ENCODE measurements at regions not wholly inside any gene's neighbourhood (a gene's known extent, or its start where the extent isn't known, plus 50 kb on each side); places are given as distances from the start of the nearest gene placed in this dataset.

- H3K36me3 Mint-ChIP-seq (ENCODE audit: insufficient read depth, unreplicated experiment) = no peaks in the 10 kb centered on the region
- ChIA-PET POLR2A (no interaction called here), CTCF (no interaction called here)
- no peak for DNase-seq
- Histone ChIP-seq H3K36me3 (ENCODE audit: control insufficient read depth, insufficient read depth, low read length) (no peaks in the 10 kb centered on the region), H3K4me1 (no peaks in the 10 kb centered on the region), H3K27me3 (replicated peaks; ENCODE audit: control insufficient read depth, insufficient read depth, low read length) (peaks cover 1% of the 10 kb centered on the region), H3K9me3 (no peaks in the 10 kb centered on the region), H3K4me3 (ENCODE audit: low read depth, low read length) (no peak overlapping the region)
- H3K9me3 Mint-ChIP-seq (ENCODE audit: unreplicated experiment) = no peaks in the 10 kb centered on the region
- BruUV-seq (replicated peaks) = no TSS peak
- peaks cover 24% of the 10 kb centered on the region for H3K27me3 Mint-ChIP-seq (ENCODE audit: insufficient read depth, unreplicated experiment)
- no peaks in the 10 kb centered on the region for H3K4me1 Mint-ChIP-seq (ENCODE audit: low read depth, unreplicated experiment)
- H3K27ac Mint-ChIP-seq (ENCODE audit: unreplicated experiment) = no peak overlapping the region
- no peak for TF ChIP-seq CTCF (IDR thresholded peaks at IDR 0.05; ENCODE audit: insufficient read depth in 1 of 2, low read depth in 1 of 2, low read length in 1 of 2, severe bottlenecking in 1 of 2, unreplicated experiment in 1 of 2)
- intact Hi-C loops (cut with micrococcal nuclease; ENCODE audit: unreplicated experiment) = no loop called here
- H3K4me3 Mint-ChIP-seq (ENCODE audit: unreplicated experiment) = no peak overlapping the region
Measured at GRCh38 chr20:57991211-57991881, 237.1 kb downstream of the ANKRD60 start.

- H3K4me3 Mint-ChIP-seq (ENCODE audit: unreplicated experiment) = no peak overlapping the region
- Histone ChIP-seq H3K36me3 (ENCODE audit: control insufficient read depth, insufficient read depth, low read length) (no peaks in the 10 kb centered on the region), H3K4me1 (no peaks in the 10 kb centered on the region), H3K4me3 (ENCODE audit: low read depth, low read length) (no peak overlapping the region), H3K27me3 (replicated peaks; ENCODE audit: control insufficient read depth, insufficient read depth, low read length) (no peaks in the 10 kb centered on the region; the same call in 1 of the 2 replicates), H3K9me3 (no peaks in the 10 kb centered on the region)
- no peaks in the 10 kb centered on the region for H3K9me3 Mint-ChIP-seq (ENCODE audit: unreplicated experiment)
- no TSS peak for BruUV-seq (replicated peaks)
- no peak for DNase-seq
- no peaks in the 10 kb centered on the region for H3K36me3 Mint-ChIP-seq (ENCODE audit: insufficient read depth, unreplicated experiment)
- no peaks in the 10 kb centered on the region for H3K4me1 Mint-ChIP-seq (ENCODE audit: low read depth, unreplicated experiment)
- H3K27me3 Mint-ChIP-seq (ENCODE audit: insufficient read depth, unreplicated experiment) = peaks cover 24% of the 10 kb centered on the region
- TF ChIP-seq CTCF (IDR thresholded peaks at IDR 0.05; ENCODE audit: insufficient read depth in 1 of 2, low read depth in 1 of 2, low read length in 1 of 2, severe bottlenecking in 1 of 2, unreplicated experiment in 1 of 2) = no peak
- ChIA-PET CTCF (no interaction called here), POLR2A (no interaction called here)
- H3K27ac Mint-ChIP-seq (ENCODE audit: unreplicated experiment) = no peak overlapping the region
- intact Hi-C loops (cut with micrococcal nuclease; ENCODE audit: unreplicated experiment) = no loop called here
Measured at GRCh38 chr20:57990396-57990987, 238.0 kb downstream of the ANKRD60 start.

- no peak for TF ChIP-seq CTCF (IDR thresholded peaks at IDR 0.05; ENCODE audit: insufficient read depth in 1 of 2, low read depth in 1 of 2, low read length in 1 of 2, severe bottlenecking in 1 of 2, unreplicated experiment in 1 of 2)
- ChIA-PET CTCF (interaction anchor here (0.6 kb wide), 1 partner anchor 369 kb away, joined by 4 read pairs; the partner anchor contains the start of gene ZBP1), POLR2A (no interaction called here)
- Mint-ChIP-seq H3K36me3 (ENCODE audit: insufficient read depth, unreplicated experiment) (no peaks in the 10 kb centered on the region), H3K27me3 (ENCODE audit: insufficient read depth, unreplicated experiment) (peaks cover 18% of the 10 kb centered on the region), H3K4me1 (ENCODE audit: low read depth, unreplicated experiment) (no peaks in the 10 kb centered on the region), H3K4me3 (ENCODE audit: unreplicated experiment) (no peak overlapping the region), H3K27ac (ENCODE audit: unreplicated experiment) (no peak overlapping the region), H3K9me3 (ENCODE audit: unreplicated experiment) (no peaks in the 10 kb centered on the region)
- H3K4me1 ChIP-seq = no peaks in the 10 kb centered on the region
- BruUV-seq (replicated peaks) = no TSS peak
- no peak for DNase-seq
- intact Hi-C loops (cut with micrococcal nuclease; ENCODE audit: unreplicated experiment) = no loop called here
- H3K36me3 ChIP-seq (ENCODE audit: control insufficient read depth, insufficient read depth, low read length) = no peaks in the 10 kb centered on the region
- H3K27me3 ChIP-seq (replicated peaks; ENCODE audit: control insufficient read depth, insufficient read depth, low read length) = no peaks in the 10 kb centered on the region
- no peaks in the 10 kb centered on the region for H3K9me3 ChIP-seq
- no peak overlapping the region for H3K4me3 ChIP-seq (ENCODE audit: low read depth, low read length)
Measured at GRCh38 chr20:57988828-57989227, 239.6 kb downstream of the ANKRD60 start.
